Ovary (tissue), 3 donors: ENCODE measurements at regions not wholly inside any gene's neighbourhood (a gene's known extent, or its start where the extent isn't known, plus 50 kb on each side); places are given as distances from the start of the nearest gene placed in this dataset.

Experiments
- CTCF ChIP-seq, 3 donors: fragments of 450-650 bp in 2 of 3; fragments of 200-600 bp in 1 of 3; IDR thresholded peaks; one replicate each; pipeline versions ENCODE4 v1.5.1 to v1.8.0; 2016 to 2022; ENCODE audit warnings: antibody characterized with exemption in 3 of 3, mild to moderate bottlenecking in 1 of 3
- EP300 ChIP-seq: sonication (generic); formaldehyde crosslinking; IDR thresholded peaks from one replicate; pipeline ENCODE4 v1.6.1; 2017; ENCODE audit warnings: antibody characterized with exemption
- POLR2A ChIP-seq: fragments of 450-650 bp; IDR thresholded peaks from one replicate; pipeline ENCODE4 v1.6.1; 2017; ENCODE audit warnings: antibody characterized with exemption, mild to moderate bottlenecking, moderate library complexity
- donor health status: DM: no; HTN: no; CAD: no.

DNA sequence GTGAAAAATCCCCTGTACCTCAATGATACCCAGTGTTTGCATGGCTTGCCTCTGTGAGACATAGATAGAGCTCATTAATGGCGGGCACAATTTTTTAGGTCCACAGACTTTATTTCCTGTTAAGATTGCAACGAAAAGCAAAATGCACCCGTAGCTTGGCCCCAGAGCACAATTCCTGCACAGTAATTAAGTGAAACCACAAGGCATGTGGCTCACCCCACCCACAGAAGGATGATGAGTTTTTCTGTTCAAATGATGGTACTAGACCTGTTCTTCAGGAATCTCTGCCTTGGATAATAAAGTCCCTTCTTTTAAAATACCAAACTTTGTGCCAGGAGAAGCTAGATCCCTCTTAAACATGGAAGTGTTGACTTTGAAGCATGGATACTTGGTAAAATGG lies 738.1 kb downstream of the QKI start:
- no peak for TF ChIP-seq CTCF (IDR thresholded peaks at IDR 0.05)
- no peak for TF ChIP-seq POLR2A
- no peak for TF ChIP-seq EP300
